ENCODE measurements at regions not wholly inside any gene's neighbourhood (a gene's known extent, or its start where the extent isn't known, plus 50 kb on each side); places are given as distances from the start of the nearest gene placed in this dataset.

- CTCF ChIA-PET: no interaction called here
- no peak for DNase-seq
- Mint-ChIP-seq H3K36me3 (ENCODE audit: low read depth) (no peaks in the 10 kb centered on the region), H3K4me1 (no peaks in the 10 kb centered on the region), H3K27ac (no peak overlapping the region), H3K27me3 (no peaks in the 10 kb centered on the region), H3K9me3 (peaks cover 3% of the 10 kb centered on the region), H3K4me3 (no peak overlapping the region)
- POLR2A ChIA-PET: no interaction called here
- no peak for ATAC-seq (ENCODE audit: low read depth)
- TF ChIP-seq, protein P1, sequence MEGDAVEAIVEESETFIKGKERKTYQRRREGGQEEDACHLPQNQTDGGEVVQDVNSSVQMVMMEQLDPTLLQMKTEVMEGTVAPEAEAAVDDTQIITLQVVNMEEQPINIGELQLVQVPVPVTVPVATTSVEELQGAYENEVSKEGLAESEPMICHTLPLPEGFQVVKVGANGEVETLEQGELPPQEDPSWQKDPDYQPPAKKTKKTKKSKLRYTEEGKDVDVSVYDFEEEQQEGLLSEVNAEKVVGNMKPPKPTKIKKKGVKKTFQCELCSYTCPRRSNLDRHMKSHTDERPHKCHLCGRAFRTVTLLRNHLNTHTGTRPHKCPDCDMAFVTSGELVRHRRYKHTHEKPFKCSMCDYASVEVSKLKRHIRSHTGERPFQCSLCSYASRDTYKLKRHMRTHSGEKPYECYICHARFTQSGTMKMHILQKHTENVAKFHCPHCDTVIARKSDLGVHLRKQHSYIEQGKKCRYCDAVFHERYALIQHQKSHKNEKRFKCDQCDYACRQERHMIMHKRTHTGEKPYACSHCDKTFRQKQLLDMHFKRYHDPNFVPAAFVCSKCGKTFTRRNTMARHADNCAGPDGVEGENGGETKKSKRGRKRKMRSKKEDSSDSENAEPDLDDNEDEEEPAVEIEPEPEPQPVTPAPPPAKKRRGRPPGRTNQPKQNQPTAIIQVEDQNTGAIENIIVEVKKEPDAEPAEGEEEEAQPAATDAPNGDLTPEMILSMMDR (IDR thresholded peaks at IDR 0.05): no peak
- intact Hi-C loops (cut with micrococcal nuclease): no loop called here
These were observed 1031.6 kb downstream of the BCL11B start for GRCh38 chr14:98240376-98240775.

GRCh38 chr14:98242903-98243302 lies 1029.1 kb downstream of the BCL11B start:
- peaks cover 7% of the 10 kb centered on the region for H3K9me3 Mint-ChIP-seq
- POLR2A ChIA-PET: no interaction called here
- no peak overlapping the region for H3K4me3 Mint-ChIP-seq
- H3K36me3 Mint-ChIP-seq (ENCODE audit: low read depth): no peaks in the 10 kb centered on the region
- intact Hi-C loops (cut with micrococcal nuclease): no loop called here
- DNase-seq (no peak), ATAC-seq (ENCODE audit: low read depth) (no peak)
- H3K27ac Mint-ChIP-seq: no peak overlapping the region
- CTCF ChIA-PET: no interaction called here
- TF ChIP-seq, protein P1 (IDR thresholded peaks at IDR 0.05): no peak
- H3K27me3 Mint-ChIP-seq: no peaks in the 10 kb centered on the region
- H3K4me1 Mint-ChIP-seq: no peaks in the 10 kb centered on the region

DNA sequence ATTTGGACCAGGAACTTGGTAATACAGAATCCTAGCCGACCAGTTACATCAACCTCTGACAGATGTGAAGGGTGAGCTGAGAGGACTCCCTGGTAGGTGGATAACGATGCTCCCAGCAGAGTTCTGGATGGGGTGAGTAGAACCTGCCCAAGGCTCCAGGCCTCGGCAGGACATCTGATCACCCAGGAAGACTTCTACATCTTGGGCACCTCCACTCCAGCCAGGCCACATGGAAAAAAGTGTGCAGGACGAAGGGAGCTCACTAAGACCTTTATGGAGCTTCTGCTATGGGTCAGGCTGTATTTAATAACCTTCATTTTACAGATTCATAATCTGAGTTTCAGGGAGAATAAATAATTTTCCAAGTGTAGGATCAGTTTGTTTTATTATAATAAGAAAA lies 1028.7 kb downstream of the BCL11B start:
- no peaks in the 10 kb centered on the region for H3K36me3 Mint-ChIP-seq (ENCODE audit: low read depth)
- no peaks in the 10 kb centered on the region for H3K4me1 Mint-ChIP-seq
- H3K27me3 Mint-ChIP-seq: no peaks in the 10 kb centered on the region
- ChIA-PET POLR2A (no interaction called here), CTCF (no interaction called here)
- H3K9me3 Mint-ChIP-seq: peaks cover 7% of the 10 kb centered on the region
- no peak overlapping the region for H3K27ac Mint-ChIP-seq
- intact Hi-C loops (cut with micrococcal nuclease): no loop called here
- no peak overlapping the region for H3K4me3 Mint-ChIP-seq
- ATAC-seq (ENCODE audit: low read depth): no peak
- TF ChIP-seq, protein P1 (IDR thresholded peaks at IDR 0.05): no peak
- no peak for DNase-seq

- Mint-ChIP-seq H3K27ac (no peak overlapping the region), H3K27me3 (no peaks in the 10 kb centered on the region), H3K36me3 (ENCODE audit: low read depth) (no peaks in the 10 kb centered on the region), H3K4me1 (no peaks in the 10 kb centered on the region), H3K4me3 (no peak overlapping the region), H3K9me3 (peaks cover 4% of the 10 kb centered on the region)
- TF ChIP-seq, protein P1 (IDR thresholded peaks at IDR 0.05): no peak
- ChIA-PET POLR2A (no interaction called here), CTCF (no interaction called here)
- DNase-seq (no peak), ATAC-seq (ENCODE audit: low read depth) (no peak)
- intact Hi-C loops (cut with micrococcal nuclease): no loop called here
These were observed 1027.6 kb downstream of the BCL11B start for GRCh38 chr14:98244162-98244948.

- Mint-ChIP-seq H3K4me1 (no peaks in the 10 kb centered on the region), H3K4me3 (no peak overlapping the region), H3K27me3 (no peaks in the 10 kb centered on the region), H3K36me3 (ENCODE audit: low read depth) (no peaks in the 10 kb centered on the region), H3K9me3 (peaks cover 4% of the 10 kb centered on the region), H3K27ac (no peak overlapping the region)
- ChIA-PET CTCF (no interaction called here), POLR2A (no interaction called here)
- no peak for ATAC-seq (ENCODE audit: low read depth)
- intact Hi-C loops (cut with micrococcal nuclease): no loop called here
- TF ChIP-seq, protein P1 (IDR thresholded peaks at IDR 0.05): no peak
- no peak for DNase-seq
These were observed 1026.9 kb downstream of the BCL11B start for GRCh38 chr14:98244966-98245569.

Measured in activated B cell treated with CpG ODN at 0.5 μM for 24 hours (primary cell).